ENCODE measurements at regions not wholly inside any gene's neighbourhood (a gene's known extent, or its start where the extent isn't known, plus 50 kb on each side); places are given as distances from the start of the nearest gene placed in this dataset.

- TF ChIP-seq CTCF (IDR thresholded peaks at IDR 0.05): no peak
- TF ChIP-seq POLR2A (IDR thresholded peaks at IDR 0.05): no peak
- no peak for TF ChIP-seq EP300 (IDR thresholded peaks at IDR 0.05)
Observed at GRCh38 chr20:39691151-39691862, 729.2 kb downstream of the DHX35 start.

Measured in tibial nerve (tissue), 4 donors.